ENCODE measurements at regions not wholly inside any gene's neighbourhood (a gene's known extent, or its start where the extent isn't known, plus 50 kb on each side); places are given as distances from the start of the nearest gene placed in this dataset.
"Not testable (repeated sequence)": the region's sequence is repeated elsewhere in the genome, so short reads cannot be mapped to it uniquely, and the experiment has no call there.

- DNase-seq: no peak
Observed at GRCh38 chr2:41187376-41188122, 735.7 kb upstream of the SLC8A1 start.

DNA sequence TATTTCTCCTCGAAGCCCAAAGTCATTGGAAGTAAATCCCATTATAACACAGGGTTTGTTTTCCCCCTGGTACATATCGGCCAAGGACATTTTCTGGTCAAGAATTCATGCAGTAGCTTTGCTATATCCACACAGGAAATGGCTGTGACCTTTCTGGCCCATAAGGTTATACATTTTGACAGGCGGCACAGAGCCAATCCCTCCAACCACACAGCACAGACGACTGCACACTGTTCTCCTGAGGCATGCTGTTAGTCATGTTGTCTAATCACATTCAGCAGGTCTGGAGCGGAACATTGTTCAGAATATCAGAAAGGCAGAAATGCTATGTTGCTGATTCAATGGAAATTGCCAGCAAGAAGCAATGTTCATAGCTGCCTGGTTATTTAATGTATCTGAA is 742.3 kb upstream of the SLC8A1 start:
- DNase-seq: no peak

DNA sequence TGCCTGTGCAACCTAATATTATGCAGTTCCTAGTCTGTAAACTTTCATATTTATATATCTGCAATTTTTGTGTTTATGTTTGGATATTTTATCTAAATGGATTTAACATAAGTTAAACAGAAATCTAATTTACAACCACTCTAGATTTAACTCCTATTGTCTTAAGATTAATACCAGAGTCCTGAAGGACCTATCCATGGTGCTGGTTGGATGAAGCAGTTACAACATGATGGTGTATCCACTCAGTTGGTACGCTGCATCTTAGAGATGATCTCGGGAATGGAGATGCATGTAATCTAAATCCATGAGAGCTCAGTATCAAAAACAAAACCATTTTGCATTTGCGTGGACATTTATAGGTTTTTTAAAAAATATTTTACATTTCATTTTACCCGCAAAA is 745.9 kb upstream of the SLC8A1 start:
- no peak for DNase-seq

DNA sequence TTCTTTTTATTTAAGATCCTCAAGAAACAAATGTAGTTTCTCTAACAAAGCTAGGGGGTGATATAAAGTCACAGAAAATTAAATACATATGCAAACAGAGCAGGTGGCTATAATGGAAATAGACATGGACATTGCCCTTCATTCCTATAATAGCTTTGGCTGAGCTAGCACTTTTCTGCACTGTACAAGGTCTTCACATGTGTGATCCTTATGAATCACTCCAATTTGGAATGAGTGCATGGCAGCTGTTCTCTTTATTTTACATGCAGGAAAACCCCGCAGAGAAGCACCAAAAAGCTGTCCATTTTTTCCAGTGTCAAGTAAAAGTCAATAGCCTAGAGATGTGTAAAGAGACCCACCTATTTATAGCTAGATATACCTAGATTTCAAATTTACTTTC is 747.4 kb upstream of the SLC8A1 start:
- no peak for DNase-seq

GRCh38 chr2:41204315-41204714 is 752.4 kb upstream of the SLC8A1 start:
- DNase-seq: no peak

DNA sequence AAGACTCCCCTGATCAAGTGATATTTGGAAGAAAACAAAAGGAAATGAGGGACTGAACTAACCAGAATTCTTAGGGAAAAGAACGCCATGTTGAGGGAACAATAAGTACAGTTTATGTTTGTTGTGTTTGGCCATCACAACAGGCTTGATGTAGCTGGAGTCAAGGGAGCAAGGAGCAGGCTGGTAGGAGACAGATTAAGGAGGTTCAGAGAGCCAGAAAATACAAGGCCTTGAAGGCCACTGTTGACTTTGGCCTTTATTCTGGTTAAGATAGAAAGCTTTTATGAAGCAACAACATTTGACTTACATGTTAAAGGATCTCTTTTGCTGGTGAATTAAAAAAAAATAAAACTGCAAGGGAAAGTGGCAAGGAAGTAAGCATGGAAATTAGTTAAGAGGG is 754.1 kb upstream of the SLC8A1 start:
- DNase-seq: no peak

DNA sequence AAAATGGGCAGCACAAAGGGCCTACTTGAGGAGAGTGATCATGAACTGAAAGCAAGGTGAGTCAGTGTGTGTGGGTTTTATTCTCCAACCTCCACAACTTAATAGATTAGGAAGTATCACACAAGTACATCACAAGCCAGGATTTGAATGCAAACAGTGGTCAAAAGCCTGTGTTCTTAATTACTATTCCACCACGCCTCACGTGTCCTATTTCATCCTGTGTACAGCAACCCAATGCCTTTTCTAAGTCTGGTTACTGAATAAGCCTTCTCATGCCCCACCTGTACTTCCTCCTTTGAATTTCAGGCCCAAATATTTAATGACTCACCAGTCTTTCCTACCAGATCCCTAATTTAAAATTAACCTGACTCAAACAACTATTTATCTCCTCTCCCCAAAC is 755.7 kb upstream of the SLC8A1 start:
- DNase-seq: no peak

- DNase-seq: not testable (repeated sequence)
Observed at GRCh38 chr2:41210030-41210429, 758.1 kb upstream of the SLC8A1 start.

DNA sequence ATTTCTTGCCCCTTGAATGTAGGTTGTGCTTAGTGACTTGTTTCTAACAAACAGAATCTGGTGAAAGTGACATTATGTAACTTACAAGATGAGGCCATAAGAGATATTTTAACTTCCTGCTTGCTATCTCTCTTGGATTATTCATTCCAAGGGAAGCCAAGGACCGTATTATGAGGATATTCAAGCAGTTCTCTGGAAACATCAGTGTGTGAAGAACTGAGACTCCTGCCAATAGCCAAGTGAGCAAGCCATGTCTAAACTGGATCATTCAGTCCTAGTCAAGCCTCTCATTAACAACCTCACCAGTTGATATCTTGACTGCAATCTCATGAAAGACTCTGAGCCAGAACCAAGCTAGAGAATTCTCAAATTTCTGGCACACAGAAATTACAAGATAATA is 765.1 kb upstream of the SLC8A1 start:
- DNase-seq: no peak

- DNase-seq: no peak
Observed at GRCh38 chr2:41222593-41222992, 770.7 kb upstream of the SLC8A1 start.

GRCh38 chr2:41234093-41234492 is 782.2 kb upstream of the SLC8A1 start:
- no peak for DNase-seq

DNA sequence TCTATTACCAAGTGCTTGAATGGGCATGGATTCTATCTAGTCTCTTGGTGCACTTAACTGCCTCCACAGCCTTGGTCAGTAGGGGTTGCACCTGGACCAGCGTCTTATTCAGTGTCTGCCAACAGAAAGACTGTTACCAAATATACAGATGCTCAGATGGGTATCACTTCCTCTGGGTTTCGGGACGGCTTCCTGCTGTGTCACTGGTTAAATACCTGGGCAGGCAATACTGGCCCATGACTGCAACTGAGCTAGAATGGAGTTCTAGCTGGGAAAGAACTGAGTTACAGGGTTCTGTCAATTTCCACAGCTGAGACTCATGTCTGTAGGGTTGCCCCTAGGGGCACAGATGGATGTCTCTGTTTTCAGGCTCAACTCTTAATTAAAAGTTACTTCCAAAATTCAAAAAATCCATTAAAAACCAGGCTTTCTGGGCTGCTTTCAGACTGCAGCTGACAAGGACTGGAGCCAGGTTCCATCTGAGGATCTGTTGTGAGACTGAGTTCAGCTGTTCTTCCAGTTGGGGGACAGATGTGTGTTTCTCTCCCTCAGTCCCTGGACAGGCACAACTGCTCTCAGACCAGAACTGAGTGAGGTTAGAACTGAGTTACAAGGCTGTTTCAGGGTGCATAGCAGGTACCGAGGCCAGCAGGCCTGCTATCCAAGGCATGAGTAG is 789.6 kb upstream of the SLC8A1 start:
- no peak for DNase-seq

DNA sequence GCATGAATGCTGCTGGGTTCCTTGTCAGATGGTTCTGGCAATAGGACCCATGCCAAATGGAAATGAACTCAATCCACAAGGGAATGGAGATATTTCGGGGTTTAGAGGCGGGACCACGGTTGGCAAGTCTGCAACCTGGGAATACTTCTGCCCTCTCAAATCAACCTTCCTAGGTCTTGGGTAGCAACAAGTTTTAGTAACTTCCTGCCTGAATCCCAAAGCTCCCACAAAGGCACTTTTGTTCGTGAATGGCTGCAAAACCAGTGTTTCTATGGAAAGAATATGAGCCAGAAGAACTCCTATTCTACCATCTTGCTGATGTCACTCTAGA is 790.1 kb upstream of the SLC8A1 start:
- no peak for DNase-seq

DNA sequence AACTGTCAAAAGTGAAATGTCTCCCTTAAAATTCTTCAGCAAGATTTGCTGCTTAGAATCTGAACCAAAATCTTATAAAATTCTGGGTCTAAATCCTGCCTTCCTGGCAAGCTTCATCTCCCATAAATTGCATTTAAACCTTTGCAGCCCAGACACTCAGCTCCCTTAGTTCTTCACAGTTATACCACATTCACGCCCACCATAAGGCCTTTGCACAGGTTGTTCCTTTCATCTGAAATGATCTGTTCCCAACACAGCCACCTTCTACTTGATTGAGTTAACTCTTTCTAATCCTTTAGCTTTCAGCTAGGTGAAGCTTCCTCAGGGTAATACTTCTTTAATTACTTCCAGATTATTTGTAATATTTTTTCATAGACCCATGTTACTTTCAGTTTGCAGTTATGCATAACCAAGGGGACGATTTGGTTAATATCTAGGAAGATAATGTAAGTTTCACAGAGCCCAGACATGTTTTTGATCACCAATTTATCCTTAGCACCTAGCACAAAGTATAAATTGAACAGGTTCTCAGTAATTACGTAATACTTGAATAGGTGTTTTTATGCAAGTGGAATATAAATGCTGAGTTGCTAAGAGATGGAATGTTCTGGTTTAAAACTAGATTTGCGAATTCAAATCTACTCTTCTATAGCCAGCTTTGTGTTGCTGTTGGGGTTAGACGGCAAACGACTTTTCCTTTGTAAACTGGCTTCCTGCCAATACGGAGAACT is 779.7 kb upstream of the PKDCC start:
- no peak for DNase-seq

DNA sequence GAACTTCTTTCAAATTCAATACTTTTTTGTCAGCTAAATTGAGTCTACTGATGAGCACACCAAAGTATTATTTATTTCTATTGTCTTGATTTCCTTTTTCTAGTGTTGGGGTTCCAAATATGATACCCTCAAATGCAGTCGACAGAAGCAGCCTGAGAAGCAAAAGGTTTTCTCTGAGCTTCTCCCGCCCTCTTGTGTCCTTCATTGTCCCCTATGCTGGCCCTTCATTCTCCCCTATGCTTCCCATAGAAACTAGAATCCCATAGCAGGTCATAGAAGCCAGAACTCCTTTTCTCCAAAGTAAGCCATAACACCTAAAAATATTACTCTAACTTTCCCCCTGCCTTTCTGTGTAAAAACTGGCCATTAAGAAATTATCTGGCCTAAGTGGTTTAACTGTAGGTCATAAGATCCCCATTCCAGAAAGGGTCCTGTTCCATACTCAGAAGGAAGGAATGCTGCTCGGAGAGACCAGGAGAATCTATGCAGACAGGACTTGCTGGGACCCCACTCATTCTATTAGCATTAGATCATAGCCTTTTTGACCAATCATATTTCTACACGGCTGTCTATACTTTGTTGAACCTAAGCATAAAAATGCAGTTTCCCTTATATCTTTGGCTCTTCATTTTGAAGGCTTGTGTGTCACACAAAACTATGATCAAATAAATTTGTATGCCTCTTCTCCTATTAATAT is 764.6 kb upstream of the PKDCC start:
- DNase-seq: no peak

DNA sequence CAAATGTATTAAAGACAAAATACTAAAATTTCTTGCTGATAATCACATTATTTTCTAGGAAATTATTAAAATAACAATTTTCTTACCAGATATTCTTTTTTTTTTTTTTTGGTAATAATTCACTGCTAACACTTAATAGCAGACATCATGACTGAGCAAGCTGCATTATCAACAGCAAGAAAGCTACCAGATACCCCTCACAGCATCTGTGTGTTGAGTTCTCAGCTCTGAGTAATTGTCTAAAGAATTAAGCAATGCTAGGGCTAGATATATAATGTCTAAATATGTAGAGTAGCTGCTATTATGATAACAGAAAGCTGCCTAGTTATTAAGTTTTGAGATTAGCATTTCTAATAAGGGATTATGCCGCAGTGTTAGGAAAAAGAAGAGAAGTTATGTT is 754.3 kb upstream of the PKDCC start:
- DNase-seq: no peak

DNA sequence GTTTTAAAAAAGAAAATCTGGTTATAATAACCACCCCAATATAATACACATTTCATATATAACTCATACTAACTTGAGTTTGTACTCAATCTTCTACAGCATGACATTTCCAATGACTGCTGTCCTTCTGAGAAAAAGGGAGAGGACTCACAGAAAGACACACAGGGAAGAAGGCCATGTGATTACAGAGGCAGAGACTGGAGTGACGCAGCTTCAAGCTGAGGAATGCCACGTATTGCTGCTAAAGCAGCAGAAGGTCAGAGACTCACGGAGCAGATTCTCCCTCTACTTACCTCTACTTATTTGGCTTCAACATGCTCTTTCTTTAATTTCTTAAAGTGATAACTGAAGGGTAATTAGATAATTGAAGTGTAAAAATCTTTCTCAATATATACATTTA is 753.5 kb upstream of the PKDCC start:
- DNase-seq: no peak

- no peak for DNase-seq
Observed at GRCh38 chr2:41313082-41313481, 734.7 kb upstream of the PKDCC start.

- no peak for DNase-seq
Observed at GRCh38 chr2:41314511-41315070, 733.2 kb upstream of the PKDCC start.

DNA sequence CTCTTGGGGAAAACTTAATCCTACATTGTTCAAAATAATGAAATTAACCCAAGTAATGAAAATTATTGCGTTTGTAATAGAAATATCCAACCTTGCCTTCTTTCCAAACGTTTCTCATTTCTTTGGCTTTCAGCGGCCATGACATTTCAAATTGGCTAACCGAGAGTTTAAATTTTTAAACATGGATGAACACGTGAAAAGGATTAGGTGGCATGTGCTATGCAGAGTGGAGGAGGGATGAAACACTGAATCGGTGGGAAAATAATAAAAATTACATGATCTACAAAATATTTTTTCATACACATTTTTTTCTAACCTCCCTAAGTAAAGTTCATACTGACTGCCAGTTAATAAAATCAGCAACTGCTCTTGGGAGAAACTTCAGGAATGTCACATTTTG is 728.4 kb upstream of the PKDCC start:
- DNase-seq: no peak

DNA sequence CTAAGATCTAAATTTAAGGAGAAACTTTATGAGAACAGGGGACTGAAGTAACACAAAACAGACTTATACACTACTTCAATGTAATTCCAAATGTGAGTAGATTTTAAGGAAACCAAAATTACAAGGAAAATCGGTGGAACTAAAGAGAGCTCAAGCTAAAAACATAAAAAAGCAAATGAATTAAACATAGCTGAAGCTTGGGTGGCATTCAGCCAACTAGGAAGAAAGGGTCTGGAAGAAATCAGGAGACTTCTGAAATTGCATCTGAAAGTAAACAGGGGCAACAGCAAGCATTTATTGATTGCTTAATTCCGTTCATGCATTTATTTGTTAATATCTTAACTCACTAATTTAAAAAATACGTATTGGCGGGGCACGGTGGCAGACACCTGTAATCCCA is 727.3 kb upstream of the PKDCC start:
- DNase-seq: no peak

DNA sequence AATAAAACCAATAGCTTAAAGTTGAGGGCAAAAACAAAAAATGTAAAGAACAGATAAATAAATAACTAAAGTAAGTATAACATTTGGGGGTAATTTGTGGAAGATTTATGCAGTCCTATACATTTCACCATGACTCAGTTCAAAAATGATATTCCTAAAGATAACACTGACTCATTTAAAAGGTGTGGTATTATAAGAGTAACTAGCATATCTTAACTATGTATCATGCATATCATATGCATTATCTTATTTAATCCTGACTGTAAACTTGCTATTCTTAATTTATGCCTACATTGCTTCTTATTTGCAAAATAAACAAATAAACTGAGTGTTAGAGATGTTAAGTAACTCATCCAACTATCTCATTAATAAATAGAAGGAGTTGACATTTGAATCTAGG is 726.5 kb upstream of the PKDCC start:
- no peak for DNase-seq

GRCh38 chr2:41326851-41327250 is 721.0 kb upstream of the PKDCC start:
- DNase-seq: no peak
